IMR-90 (cell line): ENCODE measurements at regions not wholly inside any gene's neighbourhood (a gene's known extent, or its start where the extent isn't known, plus 50 kb on each side); places are given as distances from the start of the nearest gene placed in this dataset.

Source experiments
- ATAC-seq: fragments of 200-7000 bp; cut with Tn5 transposase; 2 replicates; pipeline ENCODE4 v1.9.1; 2020; ENCODE audit warnings: low read depth, mild to moderate bottlenecking, moderate library complexity
- BruUV-seq: library from RNA; stranded (reverse); fragments of 400-500 nt; replicated peaks from 2 replicates; lab custom pipeline; 2021; lab: Mats Ljungman, UMichigan
- CTCF ChIA-PET: fragments of 300-600 bp; formaldehyde crosslinking; extraction: SDS; loops from one replicate; lab custom pipeline; 2021; ENCODE audit warnings: antibody characterized with exemption; lab: Yijun Ruan, JAX
- POLR2A ChIA-PET: fragments of 300-600 bp; sonication (Branson Sonifier 250); formaldehyde crosslinking; loops from one replicate; lab custom pipeline; 2022; ENCODE audit warnings: antibody characterized with exemption; ENCODE audit not compliant: unreplicated experiment; lab: Charles Lee
- DNase-seq: peaks from one replicate; pipeline ENCODE4 v3.0.0; 2013
- H2AFZ ChIP-seq: replicated peaks from 2 replicates; pipeline ENCODE3; 2013; ENCODE audit warnings: low read length, mild to moderate bottlenecking; ENCODE audit not compliant: poor library complexity
- H2AK5ac ChIP-seq: 2 replicates; pipeline ENCODE4 v1.6.1; 2013; ENCODE audit warnings: low read depth, low read length, inconsistent platforms
- H2AK9ac ChIP-seq: replicated peaks from 2 replicates; pipeline ENCODE3; 2013; ENCODE audit warnings: mild to moderate bottlenecking, low read depth, low read length, moderate library complexity; ENCODE audit not compliant: poor library complexity
- H2BK120ac ChIP-seq: 2 replicates; pipeline ENCODE4 v1.6.1; 2013; ENCODE audit warnings: low read depth, low read length, inconsistent platforms
- H2BK15ac ChIP-seq: 3 replicates; pipeline ENCODE4 v1.6.1; 2013; ENCODE audit warnings: low read depth, low read length, inconsistent platforms
- H2BK20ac ChIP-seq: 2 replicates; pipeline ENCODE4 v1.6.1; 2013; ENCODE audit warnings: low read depth, mild to moderate bottlenecking, inconsistent platforms, low read length, moderate library complexity
- H2BK5ac ChIP-seq: 2 replicates; pipeline ENCODE4 v1.6.1; 2013; ENCODE audit warnings: mild to moderate bottlenecking, low read depth, low read length, inconsistent platforms; ENCODE audit not compliant: poor library complexity, severe bottlenecking
- H3K14ac ChIP-seq: replicated peaks from 2 replicates; pipeline ENCODE4 v1.6.1; 2013; ENCODE audit warnings: low read depth, low read length, inconsistent platforms
- H3K18ac ChIP-seq: 2 replicates; pipeline ENCODE4 v1.6.1; 2013; ENCODE audit warnings: low read depth, low read length, control low read depth
- H3K23ac ChIP-seq: 2 replicates; pipeline ENCODE4 v1.6.1; 2013; ENCODE audit warnings: low read depth, low read length, inconsistent platforms
- H3K27ac ChIP-seq: 2 replicates; pipeline ENCODE4 v1.5.1; 2013; ENCODE audit warnings: mild to moderate bottlenecking, control low read depth, low read length; ENCODE audit not compliant: insufficient read depth
- H3K27me3 ChIP-seq: 2 replicates; pipeline ENCODE4 v1.6.1; 2013; ENCODE audit warnings: low read length; ENCODE audit not compliant: control insufficient read depth, insufficient read depth
- H3K36me3 ChIP-seq: 2 replicates; pipeline ENCODE4 v1.6.1; 2013; ENCODE audit warnings: low read length, mixed read lengths; ENCODE audit not compliant: control insufficient read depth, insufficient read depth
- H3K4ac ChIP-seq: 2 replicates; pipeline ENCODE4 v1.6.1; 2013; ENCODE audit warnings: low read depth, low read length, inconsistent platforms
- H3K4me1 ChIP-seq: 2 replicates; pipeline ENCODE4 v1.6.1; 2013; ENCODE audit warnings: low read length, mixed read lengths; ENCODE audit not compliant: control insufficient read depth, insufficient read depth
- H3K4me2 ChIP-seq: 2 replicates; pipeline ENCODE4 v1.6.1; 2013; ENCODE audit warnings: low read depth, mild to moderate bottlenecking, control low read depth, low read length, moderate library complexity
- H3K4me3 ChIP-seq: 2 replicates; pipeline ENCODE4 v1.5.1; 2013; ENCODE audit warnings: low read depth, mild to moderate bottlenecking, control low read depth, low read length, moderate library complexity; ENCODE audit not compliant: insufficient read depth
- H3K56ac ChIP-seq: 2 replicates; pipeline ENCODE4 v1.6.1; 2013; ENCODE audit warnings: low read length, inconsistent platforms; ENCODE audit not compliant: insufficient read depth; ENCODE audit errors: extremely low read depth
- H3K79me1 ChIP-seq, 2 experiments: 2 replicates each; pipeline ENCODE4 v1.6.1; 2013; ENCODE audit warnings: low read length in 2 of 2, inconsistent platforms in 1 of 2, low read depth in 1 of 2
- H3K9ac ChIP-seq: 2 replicates; pipeline ENCODE4 v1.6.1; 2013; ENCODE audit warnings: low read depth, low read length, control low read depth
- H3K9me1 ChIP-seq: 2 replicates; pipeline ENCODE4 v1.6.1; 2013; ENCODE audit warnings: low read length, inconsistent platforms; ENCODE audit not compliant: insufficient read depth
- H3K9me3 ChIP-seq: 2 replicates; pipeline ENCODE4 v1.6.1; 2013; ENCODE audit warnings: low read length; ENCODE audit not compliant: control insufficient read depth, insufficient read depth
- H4K20me1 ChIP-seq: 2 replicates; pipeline ENCODE4 v1.6.1; 2013; ENCODE audit warnings: low read length, inconsistent platforms; ENCODE audit not compliant: insufficient read depth
- H4K5ac ChIP-seq: 2 replicates; pipeline ENCODE4 v1.6.1; 2013; ENCODE audit warnings: mild to moderate bottlenecking, low read depth, low read length, control low read depth
- H4K8ac ChIP-seq, 2 experiments: 2 replicates each; pipeline ENCODE4 v1.6.1; 2013; ENCODE audit warnings: low read depth in 2 of 2, low read length in 2 of 2, control low read depth in 1 of 2, inconsistent platforms in 1 of 2
- H4K91ac ChIP-seq: 2 replicates; pipeline ENCODE4 v1.6.1; 2013; ENCODE audit warnings: low read depth, low read length, inconsistent platforms; ENCODE audit not compliant: insufficient read depth
- CEBPB ChIP-seq: IDR thresholded peaks from 2 replicates; pipeline ENCODE4 v1.6.1; 2012; ENCODE audit warnings: low read depth, low read length, improper control_type of control experiment
- MXI1 ChIP-seq: IDR thresholded peaks from 2 replicates; pipeline ENCODE4 v1.6.1; 2012; ENCODE audit warnings: low read depth, mild to moderate bottlenecking, low read length, moderate library complexity, borderline replicate concordance
- RAD21 ChIP-seq: IDR thresholded peaks from 2 replicates; pipeline ENCODE4 v1.6.1; 2012; ENCODE audit warnings: low read length, improper control_type of control experiment
- SMC3 ChIP-seq: fragments of 150-350 bp; IDR thresholded peaks from 2 replicates; pipeline ENCODE4 v1.6.1; 2016; ENCODE audit warnings: low read depth, mild to moderate bottlenecking, antibody characterized with exemption, low read length, moderate library complexity
- WGBS, 2 experiments: methylation state at CpG; one replicate each; pipeline versions ENCODE4 v1.1.5 to v1.1.7; 2013; ENCODE audit warnings: missing lambda C conversion rate in 2 of 2; ENCODE audit not compliant: insufficient read length in 1 of 2; ENCODE audit errors: extremely low coverage in 2 of 2; 5-methylcytosine and 5-hydroxymethylcytosine counted together
- dilution Hi-C: fragments of 300-500 bp; cut with HindIII; formaldehyde crosslinking; loops from one replicate; pipeline ENCODE4 v1.14.3; 2018; ENCODE audit warnings: low sequenced_read_pairs; ENCODE audit not compliant: unreplicated experiment
- in situ Hi-C: fragments of 300-500 bp; cut with MboI; formaldehyde crosslinking; loops from 3 replicates; pipeline ENCODE4 v1.14.3; 2019; ENCODE audit warnings: low sequenced_read_pairs, inconsistent platforms, mixed read lengths
- intact Hi-C: fragments of 100-400 bp; cut with micrococcal nuclease; formaldehyde crosslinking; loops from 2 replicates; pipeline ENCODE4 v1.10.0; 2022
- TF ChIP-seq, protein P1 (sequence below): fragments of 150-350 bp; IDR thresholded peaks from 2 replicates; pipeline ENCODE4 v1.6.1; 2017; ENCODE audit warnings: mild to moderate bottlenecking, antibody characterized with exemption, low read length, low read depth

DNA sequence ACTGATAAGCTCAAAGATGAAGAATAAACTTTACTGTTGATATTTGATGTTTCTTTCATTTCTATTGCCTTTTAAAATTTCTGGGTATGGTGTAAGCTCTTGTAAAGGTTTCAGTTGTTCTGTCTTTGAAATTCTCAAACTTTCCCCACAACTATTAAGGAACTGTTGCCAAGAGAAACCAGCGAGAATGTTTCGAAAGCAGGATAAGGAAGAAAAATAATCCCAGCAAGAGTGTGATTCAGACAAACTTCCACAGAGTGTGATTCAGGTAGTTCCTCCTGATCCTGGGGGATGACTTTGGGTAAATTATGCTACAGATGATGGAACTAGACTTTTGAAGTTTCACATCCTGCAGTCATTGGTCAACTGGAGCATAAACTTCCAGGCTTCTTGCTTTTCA, 632.0 kb downstream of the NSUN3 start:
- no peak overlapping the region for H3K4me3 ChIP-seq
- H3K36me3 ChIP-seq, result no peaks in the 10 kb centered on the region
- intact Hi-C loops (no loop called here), dilution Hi-C loops (no loop called here), in situ Hi-C loops (no loop called here)
- H2BK120ac ChIP-seq, result no peak overlapping the region
- no peak overlapping the region for H3K18ac ChIP-seq
- no peak overlapping the region for H3K23ac ChIP-seq
- no peak overlapping the region for H4K5ac ChIP-seq
- no peak overlapping the region for H2AFZ ChIP-seq
- no peak overlapping the region for H4K8ac ChIP-seq
- BruUV-seq, result no TSS peak
- H3K56ac ChIP-seq, result no peak overlapping the region
- no peak overlapping the region for H4K91ac ChIP-seq
- H3K4me1 ChIP-seq, result no peaks in the 10 kb centered on the region
- no CpG with 5 or more reads among the region's 2 CpGs for WGBS, 2 experiments
- H3K9ac ChIP-seq, result no peak overlapping the region
- no peak overlapping the region for H3K4me2 ChIP-seq
- CTCF ChIA-PET, result no interaction called here
- H3K9me1 ChIP-seq, result no peaks in the 10 kb centered on the region
- H2BK15ac ChIP-seq, result no peak overlapping the region
- no peak overlapping the region for H2AK5ac ChIP-seq
- no peak overlapping the region for H2AK9ac ChIP-seq
- H2BK5ac ChIP-seq, result no peak overlapping the region
- H3K14ac ChIP-seq, result no peak overlapping the region
- H2BK20ac ChIP-seq, result no peak overlapping the region
- H3K79me1 ChIP-seq, result no peaks in the 10 kb centered on the region
- no peaks in the 10 kb centered on the region for H4K20me1 ChIP-seq
- DNase-seq (no peak), ATAC-seq (no peak)
- TF ChIP-seq RAD21 (no peak), MXI1 (no peak), CEBPB (no peak), SMC3 (no peak)
- TF ChIP-seq, protein P1, sequence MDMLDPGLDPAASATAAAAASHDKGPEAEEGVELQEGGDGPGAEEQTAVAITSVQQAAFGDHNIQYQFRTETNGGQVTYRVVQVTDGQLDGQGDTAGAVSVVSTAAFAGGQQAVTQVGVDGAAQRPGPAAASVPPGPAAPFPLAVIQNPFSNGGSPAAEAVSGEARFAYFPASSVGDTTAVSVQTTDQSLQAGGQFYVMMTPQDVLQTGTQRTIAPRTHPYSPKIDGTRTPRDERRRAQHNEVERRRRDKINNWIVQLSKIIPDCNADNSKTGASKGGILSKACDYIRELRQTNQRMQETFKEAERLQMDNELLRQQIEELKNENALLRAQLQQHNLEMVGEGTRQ, result no peak
- H3K27ac ChIP-seq, result no peak overlapping the region
- no peaks in the 10 kb centered on the region for H3K27me3 ChIP-seq
- POLR2A ChIA-PET, result no interaction called here
- H3K9me3 ChIP-seq, result no peaks in the 10 kb centered on the region
- no peak overlapping the region for H3K4ac ChIP-seq
